Karpas-422 (cell line): ENCODE measurements at regions not wholly inside any gene's neighbourhood (a gene's known extent, or its start where the extent isn't known, plus 50 kb on each side); places are given as distances from the start of the nearest gene placed in this dataset.
A peak's percentile ranks its signal among the peaks of the same experiment; 100 is the strongest.
"Not testable (repeated sequence)": the region's sequence is repeated elsewhere in the genome, so short reads cannot be mapped to it uniquely, and the experiment has no call there.

Experiments used
- DNase-seq: peaks from one replicate; pipeline ENCODE4 v3.0.0-alpha.2; 2015
- H2AFZ ChIP-seq: fragments of 200-600 bp; sonication (generic); 2 replicates; pipeline ENCODE4 v1.6.1; 2014; ENCODE audit warnings: antibody characterized with exemption, low read length, mixed read lengths
- H3K27ac ChIP-seq: fragments of 200-600 bp; sonication (generic); 2 replicates; pipeline ENCODE4 v1.5.1; 2014; ENCODE audit warnings: mild to moderate bottlenecking, low read length, moderate library complexity
- H3K27me3 ChIP-seq: fragments of 200-600 bp; sonication (generic); 2 replicates; pipeline ENCODE4 v1.6.1; 2014; ENCODE audit warnings: low read length, mixed read lengths
- H3K36me3 ChIP-seq: fragments of 200-600 bp; sonication (generic); 2 replicates; pipeline ENCODE4 v1.6.1; 2014; ENCODE audit warnings: low read length, mixed read lengths; ENCODE audit not compliant: insufficient read depth
- H3K4me1 ChIP-seq: fragments of 200-600 bp; sonication (generic); 2 replicates; pipeline ENCODE4 v1.6.1; 2014; ENCODE audit warnings: mild to moderate bottlenecking, low read length, mixed read lengths
- H3K4me2 ChIP-seq: fragments of 200-600 bp; sonication (generic); 2 replicates; pipeline ENCODE4 v1.6.1; 2014; ENCODE audit warnings: low read length, low read depth, mild to moderate bottlenecking; ENCODE audit not compliant: poor library complexity, severe bottlenecking
- H3K4me3 ChIP-seq: fragments of 200-600 bp; sonication (generic); 2 replicates; pipeline ENCODE4 v1.5.1; 2014; ENCODE audit warnings: mild to moderate bottlenecking, antibody characterized with exemption, low read length, mixed read lengths
- H3K79me2 ChIP-seq: fragments of 200-600 bp; sonication (generic); 2 replicates; pipeline ENCODE4 v1.6.1; 2014; ENCODE audit warnings: mild to moderate bottlenecking, low read length, mixed read lengths
- H3K9ac ChIP-seq: fragments of 200-600 bp; sonication (generic); 2 replicates; pipeline ENCODE4 v1.6.0; 2014; ENCODE audit warnings: low read length
- H3K9me2 ChIP-seq: fragments of 200-600 bp; sonication (generic), shearing (Covaris generic); replicated peaks from 2 replicates; pipeline ENCODE4 v1.6.0; 2014; ENCODE audit warnings: mild to moderate bottlenecking, low read length, moderate library complexity; ENCODE audit not compliant: insufficient read depth
- H3K9me3 ChIP-seq: fragments of 300-700, 200-600 bp; sonication (generic); 2 replicates; pipeline ENCODE4 v1.6.1; 2014; ENCODE audit warnings: low read length, mixed read lengths
- H4K20me1 ChIP-seq: fragments of 200-600 bp; sonication (generic); 2 replicates; pipeline ENCODE4 v1.6.1; 2014; ENCODE audit warnings: mild to moderate bottlenecking, antibody characterized with exemption, low read length, low read depth; ENCODE audit not compliant: insufficient read depth

GRCh38 chr17:49898366-49899190 lies 50.7 kb upstream of the TAC4 start:
- no peak for DNase-seq
- no peak overlapping the region for H3K4me2 ChIP-seq
- H3K79me2 ChIP-seq: no peaks in the 10 kb centered on the region
- no peak overlapping the region for H2AFZ ChIP-seq
- no peaks in the 10 kb centered on the region for H3K36me3 ChIP-seq
- H3K4me1 ChIP-seq: no peaks in the 10 kb centered on the region
- H3K9me2 ChIP-seq: no peaks in the 10 kb centered on the region
- no peaks in the 10 kb centered on the region for H3K9me3 ChIP-seq
- H3K27ac ChIP-seq: no peak overlapping the region
- H3K4me3 ChIP-seq: no peak overlapping the region
- H3K27me3 ChIP-seq: no peaks in the 10 kb centered on the region
- H4K20me1 ChIP-seq: no peaks in the 10 kb centered on the region
- no peak overlapping the region for H3K9ac ChIP-seq

- Histone ChIP-seq H2AFZ (no peak overlapping the region), H3K9ac (no peak overlapping the region), H4K20me1 (no peaks in the 10 kb centered on the region), H3K4me2 (no peak overlapping the region), H3K9me3 (no peaks in the 10 kb centered on the region), H3K27me3 (no peaks in the 10 kb centered on the region), H3K4me3 (no peak overlapping the region), H3K9me2 (no peaks in the 10 kb centered on the region), H3K36me3 (no peaks in the 10 kb centered on the region), H3K79me2 (no peaks in the 10 kb centered on the region), H3K4me1 (no peaks in the 10 kb centered on the region), H3K27ac (no peak overlapping the region)
- no peak for DNase-seq
Observed at GRCh38 chr17:49899191-49899485, 51.3 kb upstream of the TAC4 start.

- no peaks in the 10 kb centered on the region for H3K79me2 ChIP-seq
- H3K9me2 ChIP-seq: no peaks in the 10 kb centered on the region
- no peak for DNase-seq
- no peak overlapping the region for H3K9ac ChIP-seq
- H3K27me3 ChIP-seq: no peaks in the 10 kb centered on the region
- H3K36me3 ChIP-seq: no peaks in the 10 kb centered on the region
- H3K4me2 ChIP-seq: no peak overlapping the region
- no peak overlapping the region for H2AFZ ChIP-seq
- no peak overlapping the region for H3K27ac ChIP-seq
- H3K4me3 ChIP-seq: no peak overlapping the region
- no peaks in the 10 kb centered on the region for H3K4me1 ChIP-seq
- H3K9me3 ChIP-seq: no peaks in the 10 kb centered on the region
- H4K20me1 ChIP-seq: no peaks in the 10 kb centered on the region
Observed at GRCh38 chr17:49899588-49899987, 51.7 kb upstream of the TAC4 start.

GRCh38 chr17:49900801-49901200 lies 52.9 kb upstream of the TAC4 start:
- not testable (repeated sequence) for H3K9me3 ChIP-seq, H3K27me3 ChIP-seq, H3K9me2 ChIP-seq, DNase-seq, H2AFZ ChIP-seq, H3K79me2 ChIP-seq, H4K20me1 ChIP-seq, H3K4me2 ChIP-seq, H3K4me3 ChIP-seq, H3K9ac ChIP-seq, H3K27ac ChIP-seq, H3K36me3 ChIP-seq, H3K4me1 ChIP-seq

GRCh38 chr17:49901460-49902331 lies 53.8 kb upstream of the TAC4 start:
- Histone ChIP-seq H2AFZ (no peak overlapping the region), H3K9me2 (no peaks in the 10 kb centered on the region), H3K36me3 (no peaks in the 10 kb centered on the region), H3K4me2 (no peak overlapping the region), H3K4me3 (no peak overlapping the region), H3K79me2 (no peaks in the 10 kb centered on the region), H3K27me3 (no peaks in the 10 kb centered on the region), H3K4me1 (no peaks in the 10 kb centered on the region), H3K9ac (no peak overlapping the region), H4K20me1 (no peaks in the 10 kb centered on the region), H3K9me3 (no peaks in the 10 kb centered on the region), H3K27ac (no peak overlapping the region)
- peak; percentile 50 for DNase-seq

GRCh38 chr17:49903523-49903922 lies 55.7 kb upstream of the TAC4 start:
- Histone ChIP-seq H3K4me3 (no peak overlapping the region), H3K4me2 (no peak overlapping the region), H3K27me3 (no peaks in the 10 kb centered on the region), H3K9me3 (no peaks in the 10 kb centered on the region), H3K9me2 (no peaks in the 10 kb centered on the region), H3K4me1 (no peaks in the 10 kb centered on the region), H3K79me2 (no peaks in the 10 kb centered on the region), H2AFZ (no peak overlapping the region), H4K20me1 (no peaks in the 10 kb centered on the region), H3K27ac (no peak overlapping the region), H3K9ac (no peak overlapping the region), H3K36me3 (no peaks in the 10 kb centered on the region)
- DNase-seq: no peak

- DNase-seq: no peak
- Histone ChIP-seq H3K9me2 (no peaks in the 10 kb centered on the region), H3K27ac (no peak overlapping the region), H3K79me2 (no peaks in the 10 kb centered on the region), H3K4me1 (no peaks in the 10 kb centered on the region), H3K9me3 (no peaks in the 10 kb centered on the region), H4K20me1 (no peaks in the 10 kb centered on the region), H3K9ac (no peak overlapping the region), H3K4me3 (no peak overlapping the region), H3K4me2 (no peak overlapping the region), H2AFZ (no peak overlapping the region), H3K27me3 (no peaks in the 10 kb centered on the region), H3K36me3 (no peaks in the 10 kb centered on the region)
Observed at GRCh38 chr17:49904893-49905292, 57.0 kb upstream of the TAC4 start.

GRCh38 chr17:49906531-49907136 lies 58.8 kb upstream of the TAC4 start:
- Histone ChIP-seq H3K9ac (no peak overlapping the region), H3K9me3 (no peaks in the 10 kb centered on the region), H3K27me3 (no peaks in the 10 kb centered on the region), H3K4me1 (no peaks in the 10 kb centered on the region), H4K20me1 (no peaks in the 10 kb centered on the region), H3K9me2 (no peaks in the 10 kb centered on the region), H3K36me3 (no peaks in the 10 kb centered on the region), H3K4me3 (no peak overlapping the region), H3K79me2 (no peaks in the 10 kb centered on the region), H3K4me2 (no peak overlapping the region), H2AFZ (no peak overlapping the region), H3K27ac (no peak overlapping the region)
- DNase-seq: no peak
